GM12892 (cell line): ENCODE measurements at regions not wholly inside any gene's neighbourhood (a gene's known extent, or its start where the extent isn't known, plus 50 kb on each side); places are given as distances from the start of the nearest gene placed in this dataset.

ENCODE experiments used
- POLR2A ChIP-seq: IDR thresholded peaks from 2 replicates; pipeline ENCODE4 v1.6.1; 2011; ENCODE audit warnings: low read depth, low read length, control low read depth
- POLR2AphosphoS5 ChIP-seq: IDR thresholded peaks from 2 replicates; pipeline ENCODE4 v1.6.1; 2011; ENCODE audit warnings: low read depth, low read length, control low read depth
- TAF1 ChIP-seq: IDR thresholded peaks from 2 replicates; pipeline ENCODE4 v1.6.1; 2011; ENCODE audit warnings: low read depth, mild to moderate bottlenecking, control low read depth, low read length, borderline replicate concordance

- no peak for TF ChIP-seq POLR2A
- TF ChIP-seq TAF1, result no peak
- no peak for TF ChIP-seq POLR2AphosphoS5
These were observed 70.5 kb upstream of the ZNF217 start for GRCh38 chr20:53664121-53664520.
